OCI-LY1 (cell line): ENCODE measurements at regions not wholly inside any gene's neighbourhood (a gene's known extent, or its start where the extent isn't known, plus 50 kb on each side); places are given as distances from the start of the nearest gene placed in this dataset.

ENCODE experiments used
- CTCF ChIP-seq: fragments of 200-600 bp; sonication (generic), shearing (Covaris generic); IDR thresholded peaks from 2 replicates; pipeline ENCODE4 v1.5.1; 2017; ENCODE audit warnings: mild to moderate bottlenecking, antibody characterized with exemption, low read length, moderate library complexity, mixed read lengths
- EZH2 ChIP-seq: fragments of 200-600 bp; sonication (generic), shearing (Covaris generic); IDR thresholded peaks from 2 replicates; pipeline ENCODE4 v1.8.0; 2017; ENCODE audit warnings: borderline replicate concordance, mixed run types, mild to moderate bottlenecking, antibody characterized with exemption, low read length, moderate library complexity, mixed read lengths

DNA sequence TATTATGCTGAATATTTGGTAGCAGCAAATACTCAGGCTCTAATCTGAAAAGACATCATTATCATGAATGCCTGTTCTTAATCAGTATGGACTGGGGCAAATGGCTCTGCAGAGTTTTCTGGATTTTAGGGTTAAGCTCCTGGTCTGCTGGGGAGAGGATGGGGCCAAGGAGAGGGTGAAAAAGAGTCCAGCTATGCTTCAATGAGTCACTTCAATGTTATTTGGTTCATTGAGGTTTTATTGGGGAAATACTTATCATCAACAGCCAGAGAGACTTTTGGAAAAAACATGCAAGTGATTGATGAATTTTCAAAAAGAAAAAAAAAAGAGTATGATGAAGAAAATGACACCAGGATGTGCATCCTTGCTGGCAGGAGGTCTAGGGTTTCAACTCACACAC lies 278.3 kb downstream of the UQCRFS1 start:
- no peak for TF ChIP-seq CTCF
- no peak for TF ChIP-seq EZH2
